ENCODE measurements at regions not wholly inside any gene's neighbourhood (a gene's known extent, or its start where the extent isn't known, plus 50 kb on each side); places are given as distances from the start of the nearest gene placed in this dataset.

- no peak for TF ChIP-seq CTCF (IDR thresholded peaks at IDR 0.05; ENCODE audit: insufficient read depth, low read length, poor library complexity, severe bottlenecking)
- no peak for TF ChIP-seq EZH2phosphoT487 (conservative IDR thresholded peaks at IDR 0.05; ENCODE audit: low read length)
Observed at GRCh38 chr12:94716339-94716738, 66.0 kb upstream of the TMCC3 start.
